ENCODE measurements at regions not wholly inside any gene's neighbourhood (a gene's known extent, or its start where the extent isn't known, plus 50 kb on each side); places are given as distances from the start of the nearest gene placed in this dataset.

- Mint-ChIP-seq H3K4me1 (ENCODE audit: low read depth in 2 of 2) (peaks cover 2 to 6% of the 10 kb centered on the region in 2 donors), H3K36me3 (ENCODE audit: insufficient read depth) (no peaks in the 10 kb centered on the region), H3K27me3 (peaks cover 0 to 5% of the 10 kb centered on the region in 2 donors), H3K27ac (no peak overlapping the region), H3K4me3 (no peak overlapping the region), H3K9me3 (no peaks in the 10 kb centered on the region)
- ATAC-seq (replicated peaks), result peak; percentile 51
- peak; percentile 13 to 37 (median 22) for DNase-seq
Observed at GRCh38 chr5:167723254-167723871, 568.1 kb upstream of the WWC1 start.

- no peak for DNase-seq
- Mint-ChIP-seq H3K27ac (no peak overlapping the region), H3K9me3 (no peaks in the 10 kb centered on the region), H3K36me3 (ENCODE audit: insufficient read depth) (no peaks in the 10 kb centered on the region), H3K4me3 (no peak overlapping the region), H3K4me1 (ENCODE audit: low read depth in 2 of 2) (peaks cover 2 to 6% of the 10 kb centered on the region in 2 donors), H3K27me3 (no peaks in the 10 kb centered on the region)
- no peak for ATAC-seq (replicated peaks)
Observed at GRCh38 chr5:167725264-167725663, 566.2 kb upstream of the WWC1 start.

GRCh38 chr5:167725741-167726140, 565.7 kb upstream of the WWC1 start:
- DNase-seq, result no peak
- Mint-ChIP-seq H3K27ac (no peak overlapping the region), H3K27me3 (no peaks in the 10 kb centered on the region), H3K4me3 (no peak overlapping the region), H3K4me1 (ENCODE audit: low read depth in 2 of 2) (peaks cover 2 to 6% of the 10 kb centered on the region in 2 donors), H3K36me3 (ENCODE audit: insufficient read depth) (no peaks in the 10 kb centered on the region), H3K9me3 (no peaks in the 10 kb centered on the region)
- no peak for ATAC-seq (replicated peaks)

- Mint-ChIP-seq H3K4me1 (ENCODE audit: low read depth in 2 of 2) (peaks cover 2 to 6% of the 10 kb centered on the region in 2 donors), H3K4me3 (no peak overlapping the region), H3K27ac (no peak overlapping the region), H3K9me3 (no peaks in the 10 kb centered on the region), H3K27me3 (no peaks in the 10 kb centered on the region), H3K36me3 (ENCODE audit: insufficient read depth) (no peaks in the 10 kb centered on the region)
- no peak for ATAC-seq (replicated peaks)
- DNase-seq, result no peak
Observed at GRCh38 chr5:167726642-167727041, 564.8 kb upstream of the WWC1 start.

GRCh38 chr5:167730121-167730520, 561.3 kb upstream of the WWC1 start:
- H3K27me3 Mint-ChIP-seq, result no peaks in the 10 kb centered on the region
- H3K27ac Mint-ChIP-seq, result no peak overlapping the region
- H3K4me1 Mint-ChIP-seq (ENCODE audit: low read depth in 2 of 2), result no peaks in the 10 kb centered on the region
- ATAC-seq (replicated peaks) (no peak), DNase-seq (no peak)
- H3K4me3 Mint-ChIP-seq, result no peak overlapping the region
- H3K9me3 Mint-ChIP-seq, result no peaks in the 10 kb centered on the region
- H3K36me3 Mint-ChIP-seq (ENCODE audit: insufficient read depth), result no peaks in the 10 kb centered on the region

GRCh38 chr5:167730656-167731055, 560.8 kb upstream of the WWC1 start:
- H3K4me1 Mint-ChIP-seq (ENCODE audit: low read depth in 2 of 2), result no peaks in the 10 kb centered on the region
- DNase-seq, result no peak
- no peaks in the 10 kb centered on the region for H3K36me3 Mint-ChIP-seq (ENCODE audit: insufficient read depth)
- ATAC-seq (replicated peaks), result no peak
- H3K27ac Mint-ChIP-seq, result no peak overlapping the region
- H3K4me3 Mint-ChIP-seq, result no peak overlapping the region
- H3K27me3 Mint-ChIP-seq, result no peaks in the 10 kb centered on the region
- no peaks in the 10 kb centered on the region for H3K9me3 Mint-ChIP-seq

- ATAC-seq (replicated peaks) (no peak), DNase-seq (no peak)
- H3K36me3 Mint-ChIP-seq (ENCODE audit: insufficient read depth), result no peaks in the 10 kb centered on the region
- H3K27me3 Mint-ChIP-seq, result no peaks in the 10 kb centered on the region
- H3K27ac Mint-ChIP-seq, result no peak overlapping the region
- H3K9me3 Mint-ChIP-seq, result peaks cover 0 to under 1% of the 10 kb centered on the region in 2 donors
- H3K4me1 Mint-ChIP-seq (ENCODE audit: low read depth in 2 of 2), result no peaks in the 10 kb centered on the region
- no peak overlapping the region for H3K4me3 Mint-ChIP-seq
Observed at GRCh38 chr5:167731951-167732350, 559.5 kb upstream of the WWC1 start.

GRCh38 chr5:167732499-167732898, 558.9 kb upstream of the WWC1 start:
- H3K27me3 Mint-ChIP-seq, result no peaks in the 10 kb centered on the region
- no peak for ATAC-seq (replicated peaks)
- DNase-seq, result no peak
- H3K9me3 Mint-ChIP-seq, result peaks cover 0 to 1% of the 10 kb centered on the region in 2 donors
- H3K27ac Mint-ChIP-seq, result no peak overlapping the region
- H3K36me3 Mint-ChIP-seq (ENCODE audit: insufficient read depth), result no peaks in the 10 kb centered on the region
- no peaks in the 10 kb centered on the region for H3K4me1 Mint-ChIP-seq (ENCODE audit: low read depth in 2 of 2)
- no peak overlapping the region for H3K4me3 Mint-ChIP-seq

- Mint-ChIP-seq H3K9me3 (peaks cover 0 to 1% of the 10 kb centered on the region in 2 donors), H3K27me3 (no peaks in the 10 kb centered on the region), H3K36me3 (ENCODE audit: insufficient read depth) (no peaks in the 10 kb centered on the region), H3K27ac (no peak overlapping the region), H3K4me3 (no peak overlapping the region), H3K4me1 (ENCODE audit: low read depth in 2 of 2) (no peaks in the 10 kb centered on the region)
- ATAC-seq (replicated peaks) (no peak), DNase-seq (no peak)
Observed at GRCh38 chr5:167736992-167737391, 554.5 kb upstream of the WWC1 start.

GRCh38 chr5:167743695-167744464, 547.6 kb upstream of the WWC1 start:
- ATAC-seq (replicated peaks), result no peak
- Mint-ChIP-seq H3K4me1 (ENCODE audit: low read depth in 2 of 2) (no peaks in the 10 kb centered on the region), H3K4me3 (no peak overlapping the region), H3K9me3 (no peaks in the 10 kb centered on the region), H3K36me3 (ENCODE audit: insufficient read depth) (no peaks in the 10 kb centered on the region), H3K27ac (no peak overlapping the region), H3K27me3 (no peaks in the 10 kb centered on the region)
- DNase-seq, result no peak

- H3K27me3 Mint-ChIP-seq, result no peaks in the 10 kb centered on the region
- no peaks in the 10 kb centered on the region for H3K36me3 Mint-ChIP-seq (ENCODE audit: insufficient read depth)
- no peak overlapping the region for H3K27ac Mint-ChIP-seq
- H3K4me1 Mint-ChIP-seq (ENCODE audit: low read depth in 2 of 2), result no peaks in the 10 kb centered on the region
- ATAC-seq (replicated peaks), result no peak
- DNase-seq, result no peak
- no peak overlapping the region for H3K4me3 Mint-ChIP-seq
- peaks cover 0 to 4% of the 10 kb centered on the region in 2 donors for H3K9me3 Mint-ChIP-seq
Observed at GRCh38 chr5:167745868-167746267, 545.6 kb upstream of the WWC1 start.

- DNase-seq (no peak), ATAC-seq (replicated peaks) (no peak)
- Mint-ChIP-seq H3K27ac (no peak overlapping the region), H3K27me3 (no peaks in the 10 kb centered on the region), H3K9me3 (peaks cover 0 to 18% of the 10 kb centered on the region in 2 donors), H3K4me3 (no peak overlapping the region), H3K36me3 (ENCODE audit: insufficient read depth) (no peaks in the 10 kb centered on the region), H3K4me1 (ENCODE audit: low read depth in 2 of 2) (no peaks in the 10 kb centered on the region)
Observed at GRCh38 chr5:167750586-167750985, 540.9 kb upstream of the WWC1 start.

GRCh38 chr5:167752936-167753335, 538.5 kb upstream of the WWC1 start:
- H3K4me3 Mint-ChIP-seq, result no peak overlapping the region
- H3K9me3 Mint-ChIP-seq, result peaks cover 0 to 18% of the 10 kb centered on the region in 2 donors
- DNase-seq, result no peak
- no peak overlapping the region for H3K27ac Mint-ChIP-seq
- no peak for ATAC-seq (replicated peaks)
- H3K36me3 Mint-ChIP-seq (ENCODE audit: insufficient read depth), result no peaks in the 10 kb centered on the region
- no peaks in the 10 kb centered on the region for H3K27me3 Mint-ChIP-seq
- H3K4me1 Mint-ChIP-seq (ENCODE audit: low read depth in 2 of 2), result no peaks in the 10 kb centered on the region

Data from effector memory CD8-positive, alpha-beta T cell (primary cell).